ENCODE measurements at regions not wholly inside any gene's neighbourhood (a gene's known extent, or its start where the extent isn't known, plus 50 kb on each side); places are given as distances from the start of the nearest gene placed in this dataset.

GRCh38 chr6:105791179-105791578 is 295.0 kb upstream of the PRDM1 start:
- peaks cover 7% of the 10 kb centered on the region for H3K9me3 Mint-ChIP-seq
- no peak for DNase-seq (ENCODE audit: low spot score)
- peaks cover 85% of the 10 kb centered on the region for H3K4me1 Mint-ChIP-seq (ENCODE audit: low read depth)
- H3K36me3 Mint-ChIP-seq (ENCODE audit: low read depth) = peaks cover 4% of the 10 kb centered on the region
- peak overlapping the region; percentile 28 for H3K4me3 Mint-ChIP-seq
- intact Hi-C loops (cut with micrococcal nuclease) = loop anchor here (1.0 to 10.0 kb wide), 7 partner anchors 9 to 734 kb away; no protein-coding TSS in a partner anchor
- H3K27me3 Mint-ChIP-seq (ENCODE audit: insufficient read depth) = no peaks in the 10 kb centered on the region
- peak overlapping the region; percentile 77 for H3K27ac Mint-ChIP-seq

- DNase-seq (ENCODE audit: low spot score) = no peak
- no peak overlapping the region for H3K4me3 Mint-ChIP-seq
- peak overlapping the region; percentile 77 for H3K27ac Mint-ChIP-seq
- H3K27me3 Mint-ChIP-seq (ENCODE audit: insufficient read depth) = no peaks in the 10 kb centered on the region
- H3K9me3 Mint-ChIP-seq = peaks cover 7% of the 10 kb centered on the region
- intact Hi-C loops (cut with micrococcal nuclease) = loop anchor here (1.0 to 10.0 kb wide), 7 partner anchors 8 to 734 kb away; no protein-coding TSS in a partner anchor
- peaks cover 5% of the 10 kb centered on the region for H3K36me3 Mint-ChIP-seq (ENCODE audit: low read depth)
- H3K4me1 Mint-ChIP-seq (ENCODE audit: low read depth) = peaks cover 85% of the 10 kb centered on the region
These were observed 295.5 kb upstream of the PRDM1 start for GRCh38 chr6:105790635-105791034.

GRCh38 chr6:105789935-105790334 is 296.2 kb upstream of the PRDM1 start:
- H3K4me3 Mint-ChIP-seq = no peak overlapping the region
- H3K36me3 Mint-ChIP-seq (ENCODE audit: low read depth) = peaks cover 8% of the 10 kb centered on the region
- H3K9me3 Mint-ChIP-seq = peaks cover 7% of the 10 kb centered on the region
- no peak for DNase-seq (ENCODE audit: low spot score)
- intact Hi-C loops (cut with micrococcal nuclease) = loop anchor here (2.0 to 10.0 kb wide), 6 partner anchors 33 to 735 kb away; no protein-coding TSS in a partner anchor
- H3K27ac Mint-ChIP-seq = no peak overlapping the region
- peaks cover 85% of the 10 kb centered on the region for H3K4me1 Mint-ChIP-seq (ENCODE audit: low read depth)
- no peaks in the 10 kb centered on the region for H3K27me3 Mint-ChIP-seq (ENCODE audit: insufficient read depth)

GRCh38 chr6:105787747-105788146 is 298.4 kb upstream of the PRDM1 start:
- Mint-ChIP-seq H3K27ac (peak overlapping the region; percentile 81), H3K4me1 (ENCODE audit: low read depth) (peaks cover 79% of the 10 kb centered on the region), H3K4me3 (no peak overlapping the region), H3K27me3 (ENCODE audit: insufficient read depth) (no peaks in the 10 kb centered on the region), H3K36me3 (ENCODE audit: low read depth) (peaks cover 11% of the 10 kb centered on the region), H3K9me3 (peaks cover 7% of the 10 kb centered on the region)
- DNase-seq (ENCODE audit: low spot score) = no peak
- intact Hi-C loops (cut with micrococcal nuclease) = loop anchor here (2.0 kb wide), 1 partner anchor 139 kb away; no protein-coding TSS in a partner anchor

GRCh38 chr6:105786890-105787655 is 299.1 kb upstream of the PRDM1 start:
- peaks cover 79% of the 10 kb centered on the region for H3K4me1 Mint-ChIP-seq (ENCODE audit: low read depth)
- DNase-seq (ENCODE audit: low spot score) = no peak
- intact Hi-C loops (cut with micrococcal nuclease) = loop anchor here (2.0 kb wide), 1 partner anchor 138 kb away; no protein-coding TSS in a partner anchor

GRCh38 chr6:105786449-105786848 is 299.7 kb upstream of the PRDM1 start:
- no peak for DNase-seq (ENCODE audit: low spot score)
- Mint-ChIP-seq H3K4me1 (ENCODE audit: low read depth) (peaks cover 79% of the 10 kb centered on the region), H3K27ac (peak overlapping the region; percentile 49), H3K4me3 (no peak overlapping the region), H3K9me3 (peaks cover 8% of the 10 kb centered on the region), H3K27me3 (ENCODE audit: insufficient read depth) (no peaks in the 10 kb centered on the region), H3K36me3 (ENCODE audit: low read depth) (peaks cover 13% of the 10 kb centered on the region)
- intact Hi-C loops (cut with micrococcal nuclease) = loop anchor here (2.0 kb wide), 1 partner anchor 138 kb away; no protein-coding TSS in a partner anchor

More at GRCh38 chr6:105786890-105787655, 299.1 kb upstream of the PRDM1 start:
- Mint-ChIP-seq H3K27me3 (ENCODE audit: insufficient read depth) (no peaks in the 10 kb centered on the region), H3K36me3 (ENCODE audit: low read depth) (peaks cover 13% of the 10 kb centered on the region), H3K9me3 (peaks cover 7% of the 10 kb centered on the region), H3K4me3 (peak overlapping the region; percentile 16), H3K27ac (peak overlapping the region; percentile 81)

GRCh38 chr6:105785066-105785811 is 300.9 kb upstream of the PRDM1 start:
- Mint-ChIP-seq H3K4me1 (ENCODE audit: low read depth) (peaks cover 78% of the 10 kb centered on the region), H3K27ac (peak overlapping the region; percentile 19), H3K27me3 (ENCODE audit: insufficient read depth) (no peaks in the 10 kb centered on the region), H3K9me3 (peaks cover 15% of the 10 kb centered on the region), H3K36me3 (ENCODE audit: low read depth) (peaks cover 16% of the 10 kb centered on the region), H3K4me3 (no peak overlapping the region)
- intact Hi-C loops (cut with micrococcal nuclease) = no loop called here
- DNase-seq (ENCODE audit: low spot score) = no peak

GRCh38 chr6:105784179-105784578 is 302.0 kb upstream of the PRDM1 start:
- intact Hi-C loops (cut with micrococcal nuclease) = no loop called here
- peaks cover 17% of the 10 kb centered on the region for H3K36me3 Mint-ChIP-seq (ENCODE audit: low read depth)

GRCh38 chr6:105783333-105783935 is 302.7 kb upstream of the PRDM1 start:
- intact Hi-C loops (cut with micrococcal nuclease) = loop anchor here (2.0 kb wide), 1 partner anchor 27 kb away; no protein-coding TSS in a partner anchor

More at GRCh38 chr6:105784179-105784578, 302.0 kb upstream of the PRDM1 start:
- Mint-ChIP-seq H3K4me1 (ENCODE audit: low read depth) (peaks cover 80% of the 10 kb centered on the region), H3K9me3 (peaks cover 23% of the 10 kb centered on the region), H3K27ac (no peak overlapping the region), H3K4me3 (no peak overlapping the region), H3K27me3 (ENCODE audit: insufficient read depth) (no peaks in the 10 kb centered on the region)
- DNase-seq (ENCODE audit: low spot score) = no peak

GRCh38 chr6:105781915-105782314 is 304.2 kb upstream of the PRDM1 start:
- peaks cover 20% of the 10 kb centered on the region for H3K9me3 Mint-ChIP-seq
- H3K27me3 Mint-ChIP-seq (ENCODE audit: insufficient read depth) = no peaks in the 10 kb centered on the region
- H3K36me3 Mint-ChIP-seq (ENCODE audit: low read depth) = peaks cover 16% of the 10 kb centered on the region
- intact Hi-C loops (cut with micrococcal nuclease) = loop anchor here (1.0 to 2.0 kb wide), 2 partner anchors 9 to 25 kb away; no protein-coding TSS in a partner anchor
- peak overlapping the region; percentile 40 for H3K4me3 Mint-ChIP-seq
- peak overlapping the region; percentile 62 for H3K27ac Mint-ChIP-seq
- peaks cover 74% of the 10 kb centered on the region for H3K4me1 Mint-ChIP-seq (ENCODE audit: low read depth)
- DNase-seq (ENCODE audit: low spot score) = no peak

More at GRCh38 chr6:105783333-105783935, 302.7 kb upstream of the PRDM1 start:
- H3K27me3 Mint-ChIP-seq (ENCODE audit: insufficient read depth) = no peaks in the 10 kb centered on the region
- no peak overlapping the region for H3K27ac Mint-ChIP-seq
- peaks cover 87% of the 10 kb centered on the region for H3K4me1 Mint-ChIP-seq (ENCODE audit: low read depth)
- H3K36me3 Mint-ChIP-seq (ENCODE audit: low read depth) = peaks cover 17% of the 10 kb centered on the region
- no peak overlapping the region for H3K4me3 Mint-ChIP-seq
- DNase-seq (ENCODE audit: low spot score) = no peak
- H3K9me3 Mint-ChIP-seq = peaks cover 23% of the 10 kb centered on the region

- H3K36me3 Mint-ChIP-seq (ENCODE audit: low read depth) = peaks cover 16% of the 10 kb centered on the region
- intact Hi-C loops (cut with micrococcal nuclease) = no loop called here
- DNase-seq (ENCODE audit: low spot score) = no peak
- peak overlapping the region; percentile 6 for H3K4me3 Mint-ChIP-seq
- no peaks in the 10 kb centered on the region for H3K27me3 Mint-ChIP-seq (ENCODE audit: insufficient read depth)
- peaks cover 20% of the 10 kb centered on the region for H3K9me3 Mint-ChIP-seq
- peak overlapping the region; percentile 25 for H3K27ac Mint-ChIP-seq
- peaks cover 69% of the 10 kb centered on the region for H3K4me1 Mint-ChIP-seq (ENCODE audit: low read depth)
These were observed 304.9 kb upstream of the PRDM1 start for GRCh38 chr6:105781248-105781647.

- no peak overlapping the region for H3K4me3 Mint-ChIP-seq
- no peaks in the 10 kb centered on the region for H3K27me3 Mint-ChIP-seq (ENCODE audit: insufficient read depth)
- intact Hi-C loops (cut with micrococcal nuclease) = no loop called here
These were observed 305.8 kb upstream of the PRDM1 start for GRCh38 chr6:105780146-105780860.

More at GRCh38 chr6:105780146-105780860, 305.8 kb upstream of the PRDM1 start:
- no peak overlapping the region for H3K27ac Mint-ChIP-seq
- H3K36me3 Mint-ChIP-seq (ENCODE audit: low read depth) = peaks cover 15% of the 10 kb centered on the region
- DNase-seq (ENCODE audit: low spot score) = no peak
- H3K4me1 Mint-ChIP-seq (ENCODE audit: low read depth) = peaks cover 61% of the 10 kb centered on the region
- peaks cover 26% of the 10 kb centered on the region for H3K9me3 Mint-ChIP-seq
